Left lung (tissue), 4 donors: ENCODE measurements at regions not wholly inside any gene's neighbourhood (a gene's known extent, or its start where the extent isn't known, plus 50 kb on each side); places are given as distances from the start of the nearest gene placed in this dataset.
"Not testable (repeated sequence)": the region's sequence is repeated elsewhere in the genome, so short reads cannot be mapped to it uniquely, and the experiment has no call there.

ENCODE experiments used
- ATAC-seq: fragments of 200-7000 bp; cut with Tn5 transposase; one replicate; pipeline ENCODE4 v1.9.1; 2020; ENCODE audit warnings: moderate library complexity
- DNase-seq, 4 donors: peaks; one replicate each; pipeline ENCODE4 v3.0.0-alpha.2; 2013 to 2020
- H3K27ac ChIP-seq, 2 donors: fragments of 200-600 bp; sonication (generic) in 1 of 2; one replicate each; pipeline versions ENCODE4 v1.5.0 to v1.8.0; 2020 to 2021
- H3K27me3 ChIP-seq, 2 donors: fragments of 200-600 bp; sonication (generic) in 1 of 2; one replicate each; pipeline versions ENCODE4 v1.5.0 to v1.8.0; 2020 to 2021
- H3K36me3 ChIP-seq, 2 donors: fragments of 200-600 bp; sonication (generic) in 1 of 2; one replicate each; pipeline versions ENCODE4 v1.5.0 to v1.8.0; 2020 to 2021
- H3K4me1 ChIP-seq, 2 donors: fragments of 200-600 bp; one replicate each; pipeline ENCODE4 v1.8.0; 2021
- H3K4me3 ChIP-seq, 2 donors: fragments of 200-600 bp; sonication (generic) in 1 of 2; one replicate each; pipeline versions ENCODE4 v1.5.0 to v1.8.0; 2020 to 2021; ENCODE audit warnings: mild to moderate bottlenecking in 1 of 2
- H3K9me3 ChIP-seq, 2 donors: fragments of 200-600 bp; sonication (generic) in 1 of 2; one replicate each; pipeline versions ENCODE4 v1.5.0 to v1.8.0; 2020 to 2021
- CTCF ChIP-seq, 2 donors: fragments of 200-600 bp; sonication (generic) in 1 of 2; IDR thresholded peaks; one replicate each; pipeline versions ENCODE4 v1.5.0 to v1.8.0; 2021; ENCODE audit warnings: antibody characterized with exemption in 2 of 2
- intact Hi-C, 2 donors: fragments of 100-400 bp; cut with DNase I; formaldehyde crosslinking; loops; one replicate each; pipeline versions ENCODE4 v1.11.2 to v1.14.2; 2022
- donor health status: DM: no; HTN: yes; CAD: no.
- donor health status: DM: no; HTN: no; CAD: no.

- ATAC-seq: no peak
- H3K4me3 ChIP-seq: no peak overlapping the region
- H3K4me1 ChIP-seq: no peaks in the 10 kb centered on the region
- H3K27me3 ChIP-seq: no peaks in the 10 kb centered on the region
- H3K36me3 ChIP-seq: no peaks in the 10 kb centered on the region
- no peak for TF ChIP-seq CTCF (IDR thresholded peaks at IDR 0.05)
- H3K27ac ChIP-seq: no peak overlapping the region
- no peak for DNase-seq
- intact Hi-C loops: no loop called here
- H3K9me3 ChIP-seq: no peaks in the 10 kb centered on the region
Measured at GRCh38 chr7:49703337-49703736, 70.1 kb upstream of the VWC2 start.

- ATAC-seq: no peak
- Histone ChIP-seq H3K9me3 (no peaks in the 10 kb centered on the region), H3K27ac (no peak overlapping the region), H3K36me3 (no peaks in the 10 kb centered on the region), H3K4me3 (no peak overlapping the region), H3K27me3 (no peaks in the 10 kb centered on the region), H3K4me1 (no peaks in the 10 kb centered on the region)
- no peak for TF ChIP-seq CTCF (IDR thresholded peaks at IDR 0.05)
- intact Hi-C loops: no loop called here
- no peak for DNase-seq
Measured at GRCh38 chr7:49703881-49704280, 69.6 kb upstream of the VWC2 start.

GRCh38 chr7:49706106-49706505 lies 67.3 kb upstream of the VWC2 start:
- no peak overlapping the region for H3K4me3 ChIP-seq
- TF ChIP-seq CTCF (IDR thresholded peaks at IDR 0.05): no peak
- DNase-seq (no peak), ATAC-seq (no peak)
- H3K9me3 ChIP-seq: no peaks in the 10 kb centered on the region
- H3K27me3 ChIP-seq: no peaks in the 10 kb centered on the region
- H3K36me3 ChIP-seq: no peaks in the 10 kb centered on the region
- intact Hi-C loops: no loop called here
- H3K4me1 ChIP-seq: no peaks in the 10 kb centered on the region
- H3K27ac ChIP-seq: no peak overlapping the region

GRCh38 chr7:49707891-49708290 lies 65.5 kb upstream of the VWC2 start:
- DNase-seq (no peak), ATAC-seq (no peak)
- H3K27me3 ChIP-seq: no peaks in the 10 kb centered on the region
- TF ChIP-seq CTCF (IDR thresholded peaks at IDR 0.05): no peak
- H3K27ac ChIP-seq: no peak overlapping the region
- H3K4me3 ChIP-seq: no peak overlapping the region
- H3K36me3 ChIP-seq: no peaks in the 10 kb centered on the region
- intact Hi-C loops: no loop called here
- no peaks in the 10 kb centered on the region for H3K4me1 ChIP-seq
- H3K9me3 ChIP-seq: peaks cover 0 to 2% of the 10 kb centered on the region in 2 donors

GRCh38 chr7:49708590-49708989 lies 64.8 kb upstream of the VWC2 start:
- Histone ChIP-seq H3K9me3 (peaks cover 0 to 2% of the 10 kb centered on the region in 2 donors), H3K36me3 (no peaks in the 10 kb centered on the region), H3K27ac (no peak overlapping the region), H3K4me3 (no peak overlapping the region), H3K4me1 (no peaks in the 10 kb centered on the region), H3K27me3 (no peaks in the 10 kb centered on the region)
- DNase-seq: no peak
- intact Hi-C loops: no loop called here
- ATAC-seq: no peak
- no peak for TF ChIP-seq CTCF (IDR thresholded peaks at IDR 0.05)

GRCh38 chr7:49711072-49711723 lies 62.2 kb upstream of the VWC2 start:
- H3K4me3 ChIP-seq, H3K27me3 ChIP-seq, ATAC-seq, intact Hi-C loops, H3K27ac ChIP-seq, H3K4me1 ChIP-seq, H3K36me3 ChIP-seq, H3K9me3 ChIP-seq: not testable (repeated sequence)
- DNase-seq: peak in 1 of 4 donors; percentile 71
